Upper lobe of left lung (tissue), 6 donors: ENCODE measurements at regions not wholly inside any gene's neighbourhood (a gene's known extent, or its start where the extent isn't known, plus 50 kb on each side); places are given as distances from the start of the nearest gene placed in this dataset.

Experiments used
- ATAC-seq, 2 donors: fragments of 200-7000 bp; cut with Tn5 transposase; one replicate each; pipeline ENCODE4 v1.9.1; 2022; ENCODE audit warnings: mild to moderate bottlenecking in 2 of 2, moderate library complexity in 2 of 2; ENCODE audit not compliant: low FRiP score in 2 of 2
- DNase-seq, 2 donors: peaks; one replicate each; pipeline ENCODE4 v3.0.0-alpha.2; 2019 to 2020
- H3K27ac ChIP-seq, 4 donors: fragments of 200-600 bp; sonication (generic); one replicate each; pipeline ENCODE4 v1.5.1; 2016 to 2019
- H3K27me3 ChIP-seq, 4 donors: fragments of 200-600 bp; sonication (generic); one replicate each; pipeline ENCODE4 v1.5.1; 2017 to 2019
- H3K36me3 ChIP-seq, 4 donors: fragments of 200-600 bp; sonication (generic); one replicate each; pipeline ENCODE4 v1.5.1; 2016 to 2019
- H3K4me1 ChIP-seq, 4 donors: fragments of 200-600 bp; sonication (generic); one replicate each; pipeline ENCODE4 v1.5.1; 2018 to 2019
- H3K4me3 ChIP-seq, 4 donors: fragments of 200-600 bp; sonication (generic); one replicate each; pipeline ENCODE4 v1.5.1; 2017 to 2019; ENCODE audit warnings: mild to moderate bottlenecking in 2 of 4, moderate library complexity in 1 of 4
- H3K9me3 ChIP-seq, 4 donors: fragments of 200-600 bp; sonication (generic); one replicate each; pipeline ENCODE4 v1.5.1; 2018 to 2019
- CTCF ChIP-seq, 6 experiments: fragments of 450-650 bp in 4 of 6; fragments of 200-600 bp in 2 of 6; sonication (generic) in 2 of 6; IDR thresholded peaks; one replicate each; pipeline ENCODE4 v1.5.1; 2016 to 2019; ENCODE audit warnings: antibody characterized with exemption in 6 of 6
- EP300 ChIP-seq, 4 donors: sonication (generic); formaldehyde crosslinking; IDR thresholded peaks; one replicate each; pipeline ENCODE4 v1.5.1; 2017; ENCODE audit warnings: antibody characterized with exemption in 4 of 4, control low read depth in 2 of 4
- POLR2A ChIP-seq, 4 donors: fragments of 450-650 bp; IDR thresholded peaks; one replicate each; pipeline ENCODE4 v1.5.1; 2016 to 2017; ENCODE audit warnings: antibody characterized with exemption in 4 of 4, mild to moderate bottlenecking in 2 of 4
- POLR2AphosphoS5 ChIP-seq, 2 donors: sonication (generic); formaldehyde crosslinking; IDR thresholded peaks; one replicate each; pipeline ENCODE4 v1.5.1; 2017; ENCODE audit warnings: antibody characterized with exemption in 2 of 2
- WGBS, 2 donors: methylation state at CpG; one replicate each; pipeline ENCODE4 v1.1.5; 2017 to 2018; 5-methylcytosine and 5-hydroxymethylcytosine counted together
- donor health status: DM: no; HTN: no; CAD: no; lungs with moderate emphysema.
- donor health status: DM: no; HTN: yes; CAD: no; lungs with severe emphysema.

- 76 to 78% methylated on average over 11 of the region's 11 CpGs for WGBS, 2 donors
- no peak overlapping the region for H3K27ac ChIP-seq
- no peaks in the 10 kb centered on the region for H3K9me3 ChIP-seq
- no peaks in the 10 kb centered on the region for H3K27me3 ChIP-seq
- TF ChIP-seq CTCF (IDR thresholded peaks at IDR 0.05): no peak
- no peak for TF ChIP-seq EP300 (IDR thresholded peaks at IDR 0.05)
- no peak for TF ChIP-seq POLR2A (IDR thresholded peaks at IDR 0.05)
- no peak for TF ChIP-seq POLR2AphosphoS5 (IDR thresholded peaks at IDR 0.05)
- no peak overlapping the region for H3K4me3 ChIP-seq
- peaks cover 0 to 4% (median 0%) of the 10 kb centered on the region in 4 donors for H3K4me1 ChIP-seq
- H3K36me3 ChIP-seq: no peaks in the 10 kb centered on the region
- DNase-seq: no peak
- no peak for ATAC-seq
Measured at GRCh38 chr9:95822583-95823431, 52.7 kb upstream of the ERCC6L2 start.

- Histone ChIP-seq H3K9me3 (no peaks in the 10 kb centered on the region), H3K27me3 (no peaks in the 10 kb centered on the region), H3K36me3 (no peaks in the 10 kb centered on the region), H3K4me3 (no peak overlapping the region), H3K27ac (no peak overlapping the region), H3K4me1 (peaks cover 0 to 4% (median 0%) of the 10 kb centered on the region in 4 donors)
- 86 to 88% methylated on average over 3 of the region's 3 CpGs for WGBS, 2 donors
- no peak for DNase-seq
- TF ChIP-seq POLR2A (IDR thresholded peaks at IDR 0.05) (no peak), CTCF (IDR thresholded peaks at IDR 0.05) (no peak), POLR2AphosphoS5 (IDR thresholded peaks at IDR 0.05) (no peak), EP300 (IDR thresholded peaks at IDR 0.05) (no peak)
- no peak for ATAC-seq
Measured at GRCh38 chr9:95822015-95822414, 53.5 kb upstream of the ERCC6L2 start.

GRCh38 chr9:95820074-95820473, 55.4 kb upstream of the ERCC6L2 start:
- H3K9me3 ChIP-seq: no peaks in the 10 kb centered on the region
- no peak for TF ChIP-seq EP300 (IDR thresholded peaks at IDR 0.05)
- TF ChIP-seq CTCF (IDR thresholded peaks at IDR 0.05): no peak
- TF ChIP-seq POLR2A (IDR thresholded peaks at IDR 0.05): no peak
- TF ChIP-seq POLR2AphosphoS5 (IDR thresholded peaks at IDR 0.05): no peak
- ATAC-seq (no peak), DNase-seq (no peak)
- H3K36me3 ChIP-seq: no peaks in the 10 kb centered on the region
- no peak overlapping the region for H3K27ac ChIP-seq
- H3K4me3 ChIP-seq: no peak overlapping the region
- WGBS, 2 donors: 92 to 94% methylated on average over 8 of the region's 8 CpGs
- peaks cover 0 to 4% (median 0%) of the 10 kb centered on the region in 4 donors for H3K4me1 ChIP-seq
- H3K27me3 ChIP-seq: no peaks in the 10 kb centered on the region

- peaks cover 0 to 4% (median 0%) of the 10 kb centered on the region in 4 donors for H3K4me1 ChIP-seq
- TF ChIP-seq POLR2AphosphoS5 (IDR thresholded peaks at IDR 0.05) (no peak), EP300 (IDR thresholded peaks at IDR 0.05) (no peak), POLR2A (IDR thresholded peaks at IDR 0.05) (no peak), CTCF (IDR thresholded peaks at IDR 0.05) (no peak)
- 83 to 90% methylated on average over 10 of the region's 10 CpGs for WGBS, 2 donors
- no peak for DNase-seq
- no peak overlapping the region for H3K4me3 ChIP-seq
- no peaks in the 10 kb centered on the region for H3K27me3 ChIP-seq
- H3K27ac ChIP-seq: no peak overlapping the region
- no peaks in the 10 kb centered on the region for H3K9me3 ChIP-seq
- H3K36me3 ChIP-seq: no peaks in the 10 kb centered on the region
- no peak for ATAC-seq
Measured at GRCh38 chr9:95819636-95820035, 55.9 kb upstream of the ERCC6L2 start.

- H3K27me3 ChIP-seq: no peaks in the 10 kb centered on the region
- ATAC-seq (no peak), DNase-seq (peak in 1 of 2 donors; percentile 59)
- no peak overlapping the region for H3K4me3 ChIP-seq
- H3K36me3 ChIP-seq: no peaks in the 10 kb centered on the region
- no peaks in the 10 kb centered on the region for H3K4me1 ChIP-seq
- no peak overlapping the region for H3K27ac ChIP-seq
- no peak for TF ChIP-seq CTCF (IDR thresholded peaks at IDR 0.05)
- H3K9me3 ChIP-seq: no peaks in the 10 kb centered on the region
- 91 to 93% methylated on average over 6 of the region's 6 CpGs for WGBS, 2 donors
Measured at GRCh38 chr9:95817205-95817604, 58.3 kb upstream of the ERCC6L2 start.
